Progenitor cell of endocrine pancreas (in vitro differentiated cells): ENCODE measurements at regions not wholly inside any gene's neighbourhood (a gene's known extent, or its start where the extent isn't known, plus 50 kb on each side); places are given as distances from the start of the nearest gene placed in this dataset.

Experiments
- DNase-seq: peaks from one replicate; pipeline ENCODE4 v3.0.0; 2021; ENCODE audit warnings: low spot score; ENCODE audit not compliant: unreplicated experiment
- H3K27ac Mint-ChIP-seq: 2 replicates; pipeline ENCODE4 v1.8.0; 2021; ENCODE audit warnings: mild to moderate bottlenecking, moderate library complexity, mixed read lengths
- H3K27me3 Mint-ChIP-seq: 2 replicates; pipeline ENCODE4 v1.8.0; 2021; ENCODE audit warnings: mixed read lengths
- H3K36me3 Mint-ChIP-seq: 2 replicates; pipeline ENCODE4 v1.8.0; 2022; ENCODE audit warnings: mixed read lengths; ENCODE audit not compliant: insufficient read depth
- H3K4me1 Mint-ChIP-seq: 2 replicates; pipeline ENCODE4 v1.8.0; 2021; ENCODE audit warnings: low read depth, mixed read lengths
- H3K4me3 Mint-ChIP-seq: 2 replicates; pipeline ENCODE4 v1.8.0; 2021; ENCODE audit warnings: low read depth, mild to moderate bottlenecking, moderate library complexity, mixed read lengths
- H3K9me3 Mint-ChIP-seq: 2 replicates; pipeline ENCODE4 v1.8.0; 2021; ENCODE audit warnings: low read depth, mixed read lengths
- TF ChIP-seq, protein P1 (sequence below): fragments of 200-600 bp; sonication (generic); IDR thresholded peaks from one replicate; pipeline ENCODE4 v1.5.0; 2021; ENCODE audit warnings: antibody characterized with exemption, mild to moderate bottlenecking; ENCODE audit not compliant: unreplicated experiment

DNA sequence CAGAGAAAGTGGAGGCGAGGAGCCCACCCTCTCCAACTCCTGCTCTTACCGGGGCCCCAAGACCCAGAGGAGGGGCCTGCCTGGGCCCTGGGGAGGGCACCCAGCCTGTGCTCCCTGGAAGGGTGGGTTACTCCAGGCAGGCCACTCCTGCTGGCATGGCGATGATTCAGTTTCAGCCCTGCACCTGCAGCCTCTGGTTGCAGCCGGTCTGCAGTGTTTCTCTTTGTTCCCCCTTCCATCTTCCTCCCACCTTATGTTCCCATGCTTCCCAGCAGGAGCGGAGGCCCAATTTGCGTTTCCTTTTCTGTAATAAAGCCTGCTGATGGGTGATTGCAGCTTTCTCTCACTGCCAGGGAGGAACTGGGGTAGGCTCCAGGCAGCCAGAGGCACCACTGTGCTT is 53.2 kb upstream of the FAM20C start:
- H3K27me3 Mint-ChIP-seq = peaks cover 18% of the 10 kb centered on the region
- no peak overlapping the region for H3K4me3 Mint-ChIP-seq
- DNase-seq = no peak
- TF ChIP-seq, protein P1, sequence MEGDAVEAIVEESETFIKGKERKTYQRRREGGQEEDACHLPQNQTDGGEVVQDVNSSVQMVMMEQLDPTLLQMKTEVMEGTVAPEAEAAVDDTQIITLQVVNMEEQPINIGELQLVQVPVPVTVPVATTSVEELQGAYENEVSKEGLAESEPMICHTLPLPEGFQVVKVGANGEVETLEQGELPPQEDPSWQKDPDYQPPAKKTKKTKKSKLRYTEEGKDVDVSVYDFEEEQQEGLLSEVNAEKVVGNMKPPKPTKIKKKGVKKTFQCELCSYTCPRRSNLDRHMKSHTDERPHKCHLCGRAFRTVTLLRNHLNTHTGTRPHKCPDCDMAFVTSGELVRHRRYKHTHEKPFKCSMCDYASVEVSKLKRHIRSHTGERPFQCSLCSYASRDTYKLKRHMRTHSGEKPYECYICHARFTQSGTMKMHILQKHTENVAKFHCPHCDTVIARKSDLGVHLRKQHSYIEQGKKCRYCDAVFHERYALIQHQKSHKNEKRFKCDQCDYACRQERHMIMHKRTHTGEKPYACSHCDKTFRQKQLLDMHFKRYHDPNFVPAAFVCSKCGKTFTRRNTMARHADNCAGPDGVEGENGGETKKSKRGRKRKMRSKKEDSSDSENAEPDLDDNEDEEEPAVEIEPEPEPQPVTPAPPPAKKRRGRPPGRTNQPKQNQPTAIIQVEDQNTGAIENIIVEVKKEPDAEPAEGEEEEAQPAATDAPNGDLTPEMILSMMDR = no peak
- H3K36me3 Mint-ChIP-seq = no peaks in the 10 kb centered on the region
- H3K4me1 Mint-ChIP-seq = peaks cover 7% of the 10 kb centered on the region
- no peaks in the 10 kb centered on the region for H3K9me3 Mint-ChIP-seq
- no peak overlapping the region for H3K27ac Mint-ChIP-seq

DNA sequence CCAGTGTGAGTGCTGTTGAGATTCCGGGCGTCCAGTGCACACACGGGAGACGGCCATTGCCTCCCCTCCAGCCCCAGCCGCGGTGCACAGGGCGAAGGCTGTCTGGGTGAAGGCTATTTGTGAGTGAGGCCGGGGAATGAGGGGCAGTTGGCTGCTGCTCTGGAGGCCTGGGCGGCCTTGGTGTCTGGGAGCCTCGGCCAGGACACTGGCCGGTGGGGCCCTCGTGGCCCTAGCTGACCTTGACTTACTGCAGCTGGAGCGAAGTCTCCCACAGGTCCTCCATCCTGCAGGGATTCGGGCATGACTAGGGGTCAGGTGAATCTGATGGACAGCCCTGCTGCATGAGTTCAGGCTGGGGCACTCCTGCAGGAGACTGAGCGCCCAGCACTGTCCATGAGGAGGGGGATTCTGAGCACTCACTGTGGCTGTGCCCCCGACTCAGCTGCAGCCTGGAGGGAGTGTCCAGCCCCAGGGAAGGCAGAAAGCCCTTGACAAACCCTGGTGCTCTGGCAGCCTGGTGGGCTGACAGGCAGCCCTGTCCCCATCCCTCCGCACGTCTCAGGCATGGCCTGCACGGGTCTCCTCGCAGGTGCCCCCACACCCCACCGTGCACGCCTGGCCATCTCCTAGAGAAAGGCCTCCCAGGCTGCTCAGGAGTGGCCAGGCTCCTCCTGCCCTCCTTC is 52.7 kb upstream of the FAM20C start:
- peaks cover 18% of the 10 kb centered on the region for H3K27me3 Mint-ChIP-seq
- DNase-seq = no peak
- peaks cover 7% of the 10 kb centered on the region for H3K4me1 Mint-ChIP-seq
- no peak overlapping the region for H3K27ac Mint-ChIP-seq
- no peak overlapping the region for H3K4me3 Mint-ChIP-seq
- no peaks in the 10 kb centered on the region for H3K9me3 Mint-ChIP-seq
- TF ChIP-seq, protein P1 = no peak
- H3K36me3 Mint-ChIP-seq = peaks cover 2% of the 10 kb centered on the region

DNA sequence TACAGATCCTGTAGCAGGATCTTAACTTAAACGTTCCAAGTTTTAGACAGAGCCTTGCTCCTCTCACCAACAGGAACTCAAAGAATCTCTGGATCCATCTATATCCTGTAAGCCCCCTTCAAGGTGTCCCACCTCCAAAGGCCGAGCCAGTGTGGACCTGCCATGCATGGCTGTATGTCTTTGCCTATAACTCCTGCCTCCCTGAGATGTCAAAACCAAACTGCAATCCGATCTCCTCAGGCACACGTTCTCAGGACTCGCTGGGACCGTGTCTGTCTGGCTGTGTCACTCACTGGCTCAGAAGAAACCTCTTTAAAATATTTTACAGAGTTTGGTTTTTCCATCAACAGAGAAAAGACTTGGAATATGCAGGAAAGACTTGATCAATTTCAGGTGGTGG is 51.4 kb upstream of the FAM20C start:
- H3K27ac Mint-ChIP-seq = no peak overlapping the region
- TF ChIP-seq, protein P1 = no peak
- H3K4me3 Mint-ChIP-seq = no peak overlapping the region

DNA sequence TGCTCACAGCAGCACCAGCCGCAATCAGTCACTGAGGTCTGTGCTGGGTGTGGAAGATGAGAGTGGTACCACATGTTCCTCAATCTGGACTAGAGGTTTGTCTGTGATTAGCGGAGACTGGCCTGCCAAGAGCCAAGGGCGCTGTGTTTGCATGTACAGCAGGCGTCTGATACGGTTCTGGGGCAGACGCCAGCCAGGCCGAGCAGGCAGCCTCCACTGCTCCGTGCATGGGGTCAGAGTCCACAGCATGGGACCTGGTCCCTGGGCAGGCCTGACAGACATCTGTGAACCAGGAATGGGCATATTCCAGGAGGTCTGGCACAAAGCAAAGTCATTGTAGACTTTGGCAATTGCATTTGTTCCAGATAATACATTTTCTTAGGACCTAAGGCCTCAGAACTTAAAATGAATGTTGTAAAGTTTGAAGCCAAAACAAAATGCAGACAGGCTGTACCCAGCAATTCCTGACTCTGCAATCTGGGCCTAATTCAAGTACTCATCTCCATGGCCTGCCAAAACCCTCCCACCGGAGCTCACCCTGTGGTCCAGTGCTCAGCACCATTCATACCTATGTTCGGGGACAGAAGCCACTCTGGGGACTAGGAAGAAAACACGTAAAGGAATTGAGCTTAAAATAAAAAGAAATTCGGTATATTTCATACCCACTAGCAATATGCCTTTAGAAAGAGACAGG is 50.0 kb upstream of the FAM20C start:
- Mint-ChIP-seq H3K27ac (no peak overlapping the region), H3K36me3 (peaks cover 12% of the 10 kb centered on the region), H3K4me1 (peaks cover 7% of the 10 kb centered on the region), H3K9me3 (no peaks in the 10 kb centered on the region), H3K4me3 (no peak overlapping the region), H3K27me3 (peaks cover 8% of the 10 kb centered on the region)
- no peak for DNase-seq
- TF ChIP-seq, protein P1 = no peak

More for the DNA sequence above, 51.4 kb upstream of the FAM20C start:
- Mint-ChIP-seq H3K9me3 (no peaks in the 10 kb centered on the region), H3K27me3 (peaks cover 15% of the 10 kb centered on the region), H3K4me1 (peaks cover 7% of the 10 kb centered on the region), H3K36me3 (peaks cover 7% of the 10 kb centered on the region)
- no peak for DNase-seq
